Muscle of back (tissue), 3 donors: ENCODE measurements at regions not wholly inside any gene's neighbourhood (a gene's known extent, or its start where the extent isn't known, plus 50 kb on each side); places are given as distances from the start of the nearest gene placed in this dataset.
A peak's percentile ranks its signal among the peaks of the same experiment; 100 is the strongest.

Experiments
- DNase-seq, 3 donors: peaks; one replicate each; pipeline versions ENCODE4 v3.0.0 to v3.0.0-alpha.2; 2013

DNA sequence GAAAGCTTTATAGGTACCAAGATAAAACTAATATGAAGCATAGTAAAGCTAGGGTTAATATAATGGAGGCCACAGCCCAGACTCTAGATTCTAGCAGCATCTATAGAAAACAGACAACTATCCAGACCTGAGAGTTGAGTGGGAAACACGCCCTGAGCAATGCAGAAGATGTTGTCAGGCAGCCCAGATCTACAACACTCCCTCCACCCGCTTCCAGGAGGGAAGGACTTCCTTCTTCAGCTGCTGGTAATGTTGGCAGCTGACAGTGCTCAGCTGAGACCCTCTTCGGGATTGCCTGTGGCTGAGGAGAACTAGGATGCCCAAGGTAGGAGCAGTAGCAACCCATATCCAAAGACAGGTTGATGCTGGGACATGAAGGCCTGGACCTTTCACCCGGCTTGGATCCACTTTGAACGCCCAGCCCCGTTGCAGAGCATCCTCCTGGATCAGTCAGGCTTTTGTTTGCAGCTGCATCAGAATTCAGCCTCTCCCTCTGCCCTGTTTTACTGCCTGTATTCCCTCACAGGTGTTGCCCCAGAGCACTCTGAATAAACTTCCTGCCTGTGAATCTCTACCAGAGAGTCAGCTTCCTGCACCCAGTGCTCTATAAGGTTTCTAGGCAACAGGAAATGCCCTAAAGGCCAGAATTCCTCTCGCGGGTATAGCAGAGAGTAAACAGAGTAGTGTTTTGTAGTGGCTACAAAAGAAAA, 174.7 kb upstream of the IL12A start:
- peak in 1 of 3 donors; percentile 66 for DNase-seq

DNA sequence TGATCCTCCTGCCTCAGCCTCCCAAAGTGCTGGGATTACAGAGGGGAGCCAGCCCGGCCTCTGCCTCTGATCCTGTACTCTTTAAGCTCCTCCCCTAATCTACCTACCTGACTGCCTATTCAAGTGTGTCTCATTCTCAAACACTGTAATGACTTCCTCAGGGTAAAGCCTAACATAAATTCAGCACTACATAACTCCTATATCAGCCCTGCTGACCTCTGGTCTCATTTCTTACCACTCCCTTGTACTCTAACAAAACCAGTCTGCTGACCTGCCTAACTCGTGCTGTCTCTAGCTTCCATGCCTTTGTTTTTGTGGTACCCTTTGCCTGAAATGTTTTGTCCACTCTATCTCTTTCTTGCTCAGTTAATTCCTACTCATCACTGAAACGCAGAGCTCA, 172.1 kb upstream of the IL12A start:
- no peak for DNase-seq

DNA sequence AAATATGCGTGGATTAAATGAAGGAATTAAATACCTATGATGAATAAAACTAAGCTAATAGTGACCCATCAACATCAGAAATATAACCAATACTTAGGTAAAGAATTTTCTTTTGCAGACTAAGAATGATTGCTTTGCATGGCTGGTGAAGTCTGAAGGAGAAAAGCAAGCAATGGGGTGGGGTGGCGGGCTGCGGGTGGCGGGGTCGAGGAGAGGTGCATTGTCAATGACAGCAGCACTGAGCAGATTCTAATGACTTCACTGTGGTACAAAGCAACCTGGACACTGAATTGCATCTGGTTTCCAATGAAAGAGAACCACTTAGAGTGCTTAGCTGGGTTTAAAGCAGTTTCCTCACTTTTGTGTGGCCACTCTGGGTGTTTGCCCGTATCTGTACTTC, 171.5 kb upstream of the IL12A start:
- DNase-seq = no peak

DNA sequence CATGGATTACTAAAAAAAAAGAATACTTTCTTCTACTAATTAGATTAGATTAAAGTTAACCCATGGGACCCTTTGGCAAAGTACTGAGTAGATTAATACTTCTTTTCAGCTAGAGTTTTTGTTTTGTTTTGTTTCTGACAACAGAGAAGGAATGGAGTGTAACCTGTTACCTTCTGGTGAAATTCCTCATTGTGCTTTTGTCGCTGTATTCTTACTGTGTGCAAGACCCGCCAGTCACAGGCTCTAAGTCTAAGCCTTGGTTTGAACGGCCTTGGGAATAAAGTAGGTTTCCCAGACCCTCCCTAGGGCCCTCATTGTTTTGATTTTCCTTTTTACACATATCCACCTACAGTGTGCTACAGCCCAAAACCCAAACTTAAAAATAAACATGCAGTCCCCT, 171.1 kb upstream of the IL12A start:
- no peak for DNase-seq

DNA sequence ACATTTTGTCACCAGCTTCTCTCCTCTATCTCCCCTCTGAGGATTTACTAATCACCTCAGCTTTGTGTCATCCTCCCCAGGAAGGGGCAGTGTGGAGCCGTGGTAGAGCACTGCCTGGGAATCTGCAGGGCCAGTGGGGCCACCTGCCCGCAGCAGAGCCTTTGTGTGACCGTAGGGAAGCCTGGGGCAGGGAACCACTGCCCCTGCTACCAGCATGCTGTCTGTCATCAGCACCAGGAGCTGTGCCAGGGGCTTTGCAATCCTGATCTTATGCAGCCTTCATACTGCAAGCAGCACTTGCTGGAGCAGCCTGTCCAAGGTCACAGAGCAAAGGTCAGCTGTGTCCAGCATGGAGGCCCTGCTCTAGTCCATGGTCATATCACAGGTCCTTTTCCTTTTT, 170.2 kb upstream of the IL12A start:
- no peak for DNase-seq

DNA sequence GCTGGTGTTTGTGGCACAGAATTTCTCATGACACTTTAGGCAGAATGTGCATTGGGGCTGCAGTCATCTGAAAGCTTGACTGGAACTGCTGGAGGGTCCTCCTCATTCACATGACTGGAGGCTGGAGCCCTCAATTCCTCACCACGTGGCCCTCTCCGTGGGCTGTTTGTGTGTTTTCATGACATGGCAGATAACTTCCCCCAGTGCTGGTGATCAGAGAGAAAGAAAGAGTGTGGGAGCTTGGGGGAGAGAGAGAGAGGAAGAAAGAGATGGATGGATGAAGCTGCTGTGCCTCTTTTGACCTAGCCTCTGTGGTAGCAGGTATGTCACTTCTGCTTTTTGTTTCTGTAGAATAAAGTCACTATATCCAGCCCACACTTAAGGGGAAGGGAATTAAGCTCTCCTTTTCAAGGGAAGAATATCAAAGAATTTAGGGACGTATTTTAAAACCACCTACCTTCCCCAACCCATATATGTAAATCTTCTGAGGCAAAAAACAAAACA, 169.6 kb upstream of the IL12A start:
- no peak for DNase-seq

DNA sequence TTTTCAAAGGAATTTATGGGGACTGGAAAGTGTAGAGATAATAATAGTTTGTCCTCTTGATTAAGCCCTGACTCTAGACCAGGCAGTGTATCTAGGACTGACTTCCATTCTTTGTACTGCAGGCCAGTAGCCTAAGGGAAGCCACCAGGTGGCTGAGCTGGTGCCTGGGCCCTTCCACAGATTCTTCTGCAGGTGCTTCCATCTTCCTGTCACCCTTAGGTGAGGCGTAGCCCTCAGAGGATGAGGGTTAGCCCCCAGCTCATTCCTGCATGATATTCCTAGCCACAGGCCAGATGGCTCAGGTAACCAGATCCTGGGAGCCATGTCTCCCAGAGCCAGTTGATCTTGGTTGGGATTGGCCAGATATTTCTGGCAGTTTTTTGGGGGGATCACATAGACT, 169.0 kb upstream of the IL12A start:
- DNase-seq = no peak

DNA sequence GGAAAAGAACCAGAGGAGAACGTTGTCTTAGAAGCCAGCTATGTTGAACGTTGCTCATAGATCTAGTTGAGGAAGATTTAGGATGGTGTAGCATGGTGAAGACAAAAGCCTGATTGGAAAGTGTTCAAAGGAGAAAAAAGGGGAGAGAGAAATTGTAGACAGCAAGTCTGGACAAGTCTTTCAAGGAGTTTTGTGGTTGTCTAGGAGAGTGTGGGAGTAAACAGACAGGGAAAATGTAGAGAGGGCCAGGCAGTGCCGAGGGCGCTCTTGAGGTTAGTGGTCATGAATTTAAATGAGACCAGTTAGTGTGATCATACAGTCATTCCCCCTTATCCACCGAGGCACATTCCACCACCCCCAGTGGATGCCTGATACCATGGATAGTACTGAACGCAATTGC, 167.5 kb upstream of the IL12A start:
- DNase-seq = no peak

DNA sequence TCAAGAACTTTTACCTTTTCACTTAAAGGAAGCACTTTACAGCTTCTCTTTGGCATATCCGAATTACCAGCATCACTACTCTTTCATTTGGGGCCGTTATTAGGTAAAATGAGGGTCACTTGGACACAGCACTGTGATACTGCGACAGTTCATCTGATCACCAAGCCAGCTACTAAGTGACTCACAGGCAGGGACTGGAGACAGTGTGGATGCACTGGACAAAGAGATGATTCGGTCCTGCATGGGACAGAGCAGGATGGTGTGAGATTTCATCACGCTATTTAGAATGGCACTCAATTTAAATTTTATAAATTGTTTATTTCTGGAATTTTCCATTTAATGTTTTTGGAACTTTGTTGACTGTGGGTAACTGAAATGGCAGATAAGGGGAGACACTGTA, 166.9 kb upstream of the IL12A start:
- DNase-seq = no peak

DNA sequence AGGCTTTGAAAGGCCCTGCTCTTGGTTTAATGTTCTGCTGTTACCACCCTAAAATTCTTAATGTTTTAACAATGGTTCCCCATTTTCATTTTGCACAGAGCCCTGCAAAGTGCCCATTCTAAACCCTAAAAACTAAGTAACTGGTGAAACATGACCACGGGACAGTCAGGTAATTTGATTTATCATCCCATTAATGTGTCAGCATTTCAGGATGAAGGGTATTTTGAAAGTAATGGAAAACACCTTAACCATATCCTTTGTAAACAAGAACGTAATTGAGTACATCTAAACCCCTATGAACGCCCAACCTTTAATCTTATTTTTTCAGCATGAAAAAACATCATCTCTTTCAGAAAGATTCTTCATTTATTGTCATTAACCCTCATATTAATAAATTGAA, 164.9 kb upstream of the IL12A start:
- DNase-seq = no peak

DNA sequence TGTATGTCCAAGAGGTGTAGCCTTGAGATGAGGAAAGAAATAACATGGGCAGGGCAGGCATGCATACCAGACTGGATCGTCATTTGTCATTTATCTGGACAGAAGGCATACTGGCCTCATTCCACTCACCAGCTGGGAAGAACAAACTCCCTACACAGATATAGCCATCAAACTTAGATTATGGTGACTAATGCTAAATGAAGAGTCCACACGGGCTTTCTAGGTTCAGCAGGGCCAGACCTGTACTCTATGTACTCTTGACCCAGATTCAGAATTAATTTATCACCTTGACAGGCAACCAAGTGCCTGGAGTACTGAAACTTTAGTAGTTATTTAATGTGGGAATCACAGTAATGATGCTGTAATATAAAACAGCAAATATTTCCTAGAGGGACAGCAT, 164.3 kb upstream of the IL12A start:
- DNase-seq = peak; percentile 38 to 67 (median 58)

DNA sequence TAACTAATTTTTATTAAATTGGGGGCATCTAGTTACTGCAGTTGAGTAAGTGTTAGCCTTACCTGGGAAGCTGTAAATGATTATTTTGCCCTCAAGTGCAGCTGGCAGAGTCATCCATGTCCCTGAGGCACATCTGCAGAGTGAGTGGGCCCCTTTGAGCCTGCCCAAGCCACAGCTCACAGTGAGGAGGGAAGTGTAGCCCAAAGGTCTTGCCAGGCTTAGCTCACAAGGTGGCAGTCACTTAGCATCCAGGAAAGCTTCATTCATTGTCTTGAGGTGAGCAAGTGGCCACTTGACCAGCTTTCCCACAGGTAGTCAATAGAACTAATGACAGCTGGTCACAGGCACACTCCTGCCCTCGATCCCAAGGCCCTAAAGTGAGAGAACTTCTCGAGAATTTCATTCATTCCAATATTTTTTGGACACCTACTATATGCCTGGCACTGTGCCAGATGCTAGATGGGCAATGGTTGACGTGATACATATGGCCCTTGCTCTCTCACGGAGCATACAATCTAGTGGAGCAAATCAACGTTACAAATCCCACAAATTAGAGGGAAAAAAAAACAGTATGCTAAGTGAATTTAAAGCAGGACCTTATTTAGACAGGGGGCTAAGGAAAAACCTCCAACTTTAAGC, 163.3 kb upstream of the IL12A start:
- no peak for DNase-seq

DNA sequence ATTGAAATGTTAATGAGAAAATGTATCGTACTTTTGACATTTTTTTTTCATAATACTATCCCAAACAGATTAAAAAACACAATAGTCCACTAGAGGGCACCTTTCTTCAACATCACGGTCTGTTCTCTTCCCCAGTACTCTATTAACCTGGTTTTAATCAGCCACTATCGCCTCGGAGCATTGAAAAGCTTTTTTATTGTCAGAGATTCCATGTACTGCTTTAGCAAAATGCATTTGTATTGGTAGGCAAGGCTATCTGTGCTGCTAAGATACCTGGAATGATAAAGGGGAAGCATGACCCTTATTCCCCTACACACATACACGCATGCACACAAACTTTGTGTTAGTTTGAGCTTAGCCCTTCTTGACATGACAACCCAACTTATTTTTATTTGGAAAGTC, 160.1 kb upstream of the IL12A start:
- peak in 2 of 3 donors; percentile 52 to 75 for DNase-seq

DNA sequence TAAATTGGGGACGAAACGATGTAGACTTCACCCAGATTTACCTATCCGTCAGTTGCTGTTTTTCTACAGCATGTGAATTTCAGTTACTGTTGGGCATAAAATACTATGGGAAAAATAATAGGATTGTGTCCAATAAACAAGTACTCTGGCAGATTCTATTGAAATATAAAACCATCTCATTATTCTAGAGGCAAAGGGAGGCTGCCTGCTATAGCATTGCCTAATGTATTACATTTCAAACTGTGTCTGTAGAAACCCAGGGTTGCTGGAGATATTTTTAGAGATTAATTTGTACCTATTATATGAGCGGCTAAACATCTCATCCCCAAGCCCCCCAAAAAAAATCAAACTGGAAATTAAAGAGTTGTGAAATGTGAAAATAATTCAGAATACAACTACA, 159.6 kb upstream of the IL12A start:
- DNase-seq = no peak

DNA sequence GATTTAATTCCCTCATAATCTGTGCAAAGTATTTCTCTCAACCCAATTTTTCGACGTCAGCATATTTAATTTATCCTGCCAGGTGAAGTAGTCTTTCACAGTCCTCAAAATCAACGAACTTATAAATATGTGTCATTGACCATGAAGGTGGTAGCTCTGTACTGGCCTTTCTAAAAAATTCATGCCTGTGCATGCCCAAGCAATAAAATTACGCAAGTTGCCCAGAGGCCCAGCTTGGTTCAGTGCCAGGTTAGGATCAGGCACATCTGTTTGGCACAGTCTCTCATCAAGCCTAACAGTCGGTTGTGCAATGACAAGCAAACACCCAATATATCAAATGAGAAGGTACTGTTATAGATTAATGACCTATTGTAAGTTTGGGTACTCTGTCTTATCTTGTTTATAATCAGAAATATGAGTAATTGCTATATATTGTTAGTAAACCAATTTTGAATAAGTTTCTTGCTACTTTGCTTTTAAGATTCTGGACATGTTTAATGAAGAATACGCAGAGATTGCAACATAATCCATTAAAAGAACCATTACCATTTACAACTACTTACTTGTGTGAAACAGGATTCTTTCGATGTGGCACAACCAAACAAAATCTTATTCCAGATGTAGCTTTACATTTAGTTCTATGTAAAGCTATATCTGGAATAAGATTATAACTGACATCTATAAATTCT, 159.0 kb upstream of the IL12A start:
- peak; percentile 48 to 78 (median 74) for DNase-seq

DNA sequence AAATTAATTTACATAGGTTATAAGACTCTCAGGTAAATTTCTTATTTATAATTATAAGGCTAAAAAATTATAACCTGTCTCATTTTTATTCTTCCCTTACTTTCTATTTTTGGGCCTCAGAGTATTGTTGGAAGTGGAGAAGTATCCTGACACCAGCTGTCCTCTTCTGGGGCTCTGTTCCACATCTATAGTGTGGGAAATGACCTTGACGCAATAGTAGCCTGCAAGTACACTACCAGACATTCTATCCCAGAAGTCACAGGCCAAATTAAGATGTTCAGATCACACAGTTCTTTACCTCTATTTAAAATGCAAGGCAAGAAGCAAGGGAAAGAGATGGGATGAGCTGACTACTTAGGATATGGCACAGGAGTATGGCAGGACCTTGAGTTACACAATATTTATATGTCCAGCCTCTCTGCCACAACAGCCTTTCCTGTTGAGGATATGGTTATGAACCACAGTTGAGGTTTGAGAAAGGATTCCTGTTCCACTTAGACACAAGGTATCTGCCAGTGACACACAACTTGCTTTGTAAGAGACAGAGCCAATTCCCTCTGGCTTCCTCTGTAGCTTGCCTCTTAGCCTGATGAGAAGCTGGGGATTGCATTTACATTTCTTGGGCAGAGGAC, 158.0 kb upstream of the IL12A start:
- no peak for DNase-seq

DNA sequence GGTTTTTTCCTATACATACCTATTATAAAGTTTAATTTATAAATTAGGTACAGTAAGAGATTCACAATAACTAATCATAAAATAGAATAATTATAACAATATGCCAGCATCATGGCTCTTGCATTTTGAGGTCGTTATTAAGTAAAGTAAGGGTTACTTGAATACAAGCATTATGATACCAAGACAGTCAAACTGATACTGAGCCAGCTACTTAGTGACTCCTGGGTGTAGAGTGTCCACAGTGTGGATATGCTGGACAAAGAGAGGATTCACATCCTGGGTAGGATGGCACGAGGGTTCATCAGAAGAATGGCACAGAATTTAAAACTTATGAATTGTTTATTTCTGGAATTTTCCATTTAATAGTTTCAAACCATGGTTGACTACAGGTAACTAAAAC, 157.2 kb upstream of the IL12A start:
- no peak for DNase-seq

DNA sequence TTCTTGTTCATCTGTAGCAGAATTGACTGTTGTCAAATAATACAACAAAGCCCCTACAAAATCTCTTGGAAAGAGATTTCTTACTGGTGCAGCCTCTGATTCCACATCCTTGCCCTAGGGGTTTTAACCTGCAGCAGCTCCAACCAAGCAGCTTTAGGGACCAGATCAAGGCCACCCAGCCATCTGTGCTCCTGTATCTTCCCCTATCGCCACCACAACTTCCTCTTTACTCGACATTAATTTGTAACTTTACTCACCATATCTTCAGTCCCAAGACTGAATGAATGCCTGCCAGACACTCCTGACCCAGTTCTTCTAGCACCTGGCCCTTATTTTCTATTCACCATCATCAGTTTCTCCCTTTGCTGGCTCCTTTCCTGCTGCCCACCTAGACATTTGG, 156.6 kb upstream of the IL12A start:
- no peak for DNase-seq

DNA sequence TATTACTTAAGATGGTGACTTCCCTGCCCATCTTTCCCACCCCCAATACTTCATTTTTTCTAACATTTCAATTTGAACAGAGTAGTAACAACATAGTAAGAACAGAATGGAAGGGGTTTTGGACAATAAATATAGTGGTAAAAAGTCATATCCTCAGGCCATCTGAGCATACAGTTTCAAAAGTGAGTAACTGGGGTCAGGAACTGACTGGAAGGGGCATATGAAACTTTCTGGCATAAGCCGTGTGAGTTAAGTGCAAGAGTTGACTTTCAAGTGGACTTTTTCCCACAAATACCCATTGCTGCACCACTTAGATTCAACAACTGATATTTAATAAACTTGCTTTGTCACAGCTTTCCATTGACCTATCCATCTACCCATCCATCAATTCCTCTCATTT, 153.5 kb upstream of the IL12A start:
- no peak for DNase-seq

DNA sequence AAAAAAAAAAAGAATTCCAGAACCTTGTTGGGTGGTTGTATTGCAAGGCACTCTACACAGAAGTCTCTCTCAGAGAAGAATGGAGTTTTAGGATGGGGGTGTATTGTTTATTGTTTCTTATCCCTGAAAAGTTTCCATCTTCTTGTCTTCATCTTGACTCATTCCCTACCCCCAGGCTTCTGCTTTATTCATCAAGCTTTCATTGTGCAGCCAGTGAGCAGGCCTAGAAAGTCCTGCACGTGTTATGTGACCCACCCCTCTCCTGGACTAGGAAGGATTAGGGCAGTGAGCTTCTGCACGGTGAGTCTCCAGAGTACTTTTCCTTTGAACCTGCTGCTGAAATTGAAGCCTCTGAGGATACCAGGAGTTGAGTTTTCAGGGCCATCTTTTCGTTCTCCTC, 150.9 kb upstream of the IL12A start:
- DNase-seq = no peak

DNA sequence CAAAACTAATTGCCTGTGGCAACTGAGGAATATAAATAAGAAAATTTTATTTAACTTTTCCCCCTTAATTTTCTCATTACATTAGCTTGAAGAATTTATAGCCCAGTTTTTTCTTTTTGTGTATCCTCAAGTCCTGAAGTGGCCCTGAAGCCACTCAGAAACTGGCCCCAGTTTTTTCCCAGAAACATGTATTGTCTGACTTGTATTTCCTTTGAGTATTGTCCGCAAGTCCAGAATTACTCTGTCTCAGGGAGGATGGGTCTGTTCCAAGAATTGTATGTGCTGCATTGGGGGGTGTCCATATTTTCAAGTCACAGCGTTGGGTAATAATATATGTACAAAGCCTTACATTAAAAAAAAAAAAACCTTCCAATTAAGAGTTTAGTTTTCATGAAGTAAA, 149.7 kb upstream of the IL12A start:
- DNase-seq = peak in 1 of 3 donors; percentile 42

DNA sequence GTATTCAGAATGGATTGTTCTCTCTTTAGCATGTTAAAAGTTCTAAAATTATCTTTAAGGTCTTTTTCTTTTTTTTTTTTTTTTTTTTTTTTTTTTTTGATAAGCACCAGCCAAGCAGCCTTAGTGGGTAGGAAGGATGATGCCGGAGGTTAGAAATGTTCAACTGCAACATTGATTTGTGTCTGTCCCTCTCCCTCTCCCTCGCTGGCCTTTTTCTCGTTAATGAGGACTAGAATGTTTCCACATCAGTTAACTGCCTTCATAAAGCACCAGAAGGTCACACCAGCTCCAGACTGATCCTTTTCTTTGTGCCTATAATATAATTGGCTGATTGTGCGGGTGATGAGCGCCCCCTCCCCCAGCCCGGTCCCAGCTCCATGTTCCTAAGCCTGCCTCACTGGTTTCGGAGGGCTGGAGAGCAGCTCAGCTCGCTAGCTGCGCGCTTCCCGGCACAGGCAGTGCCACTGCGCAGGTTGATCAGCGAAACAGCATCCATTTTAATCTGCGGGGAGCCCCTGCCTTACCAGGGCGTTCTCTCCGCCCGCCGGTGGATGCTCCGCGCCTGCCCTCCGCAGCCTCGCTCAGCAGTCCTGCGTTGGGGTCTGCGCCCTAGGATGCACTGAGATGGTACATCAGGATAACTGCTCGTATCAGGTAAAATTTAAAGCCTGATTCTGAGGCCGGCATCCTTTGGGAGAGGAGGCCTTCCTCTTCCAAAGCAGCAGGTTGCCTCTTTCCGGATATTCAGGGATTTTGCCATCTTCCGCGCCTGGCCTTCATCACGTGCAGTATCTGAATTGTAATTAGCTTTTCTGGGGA, 148.9 kb upstream of the IL12A start, which contains the start of gene SCHIP1:
Gene SCHIP1, plus strand, starts transcription at position 301 of the 819 bp plus-strand sequence.
- peak in 1 of 3 donors; percentile 74 for DNase-seq
